ENCODE measurements at regions not wholly inside any gene's neighbourhood (a gene's known extent, or its start where the extent isn't known, plus 50 kb on each side); places are given as distances from the start of the nearest gene placed in this dataset.

DNA sequence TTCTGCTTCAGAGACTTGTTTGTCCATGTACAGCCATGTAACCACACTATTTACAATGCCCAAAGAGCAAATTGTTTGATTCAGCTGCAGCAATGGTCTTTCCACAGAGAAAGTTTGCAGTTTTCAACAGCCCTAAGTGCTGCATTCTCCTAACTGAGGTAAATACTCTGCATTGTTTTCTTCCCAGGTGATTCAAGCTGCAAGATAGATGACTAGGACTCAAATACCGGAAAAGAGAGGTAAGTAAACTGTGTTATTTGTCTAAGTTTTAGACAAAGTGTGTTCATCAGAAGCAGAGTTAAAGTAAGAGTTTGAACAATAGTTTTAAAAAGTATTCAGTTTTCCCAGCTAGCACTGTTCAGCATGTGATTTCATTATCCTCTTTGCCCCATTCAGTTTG, 1046.7 kb upstream of the C9orf72 start:
- Histone ChIP-seq H3K27me3 (ENCODE audit: control insufficient read depth, insufficient read depth, low read length) (no peaks in the 10 kb centered on the region), H3K36me3 (replicated peaks; ENCODE audit: control insufficient read depth, insufficient read depth, low read length) (no peaks in the 10 kb centered on the region), H3K4me3 (ENCODE audit: insufficient read depth, low read depth, low read length) (no peak overlapping the region)
- DNase-seq = no peak

DNA sequence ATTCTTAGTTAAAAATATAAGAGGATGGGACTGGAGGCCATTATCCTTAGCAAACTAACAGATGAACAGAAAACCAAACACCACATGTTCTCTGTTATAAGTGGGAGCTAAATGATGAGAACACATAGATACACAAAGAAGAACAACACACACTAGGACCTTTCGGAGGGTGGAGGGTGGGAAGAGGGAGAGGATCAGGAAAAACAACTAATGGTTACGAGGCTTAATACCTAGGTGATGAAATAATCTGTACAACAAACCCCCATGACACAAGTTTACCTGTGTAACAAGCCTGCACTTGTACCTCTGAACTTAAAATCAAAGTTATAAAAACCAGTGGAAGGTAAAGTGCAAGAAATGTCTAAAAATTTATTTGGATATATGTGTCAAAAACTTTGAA, 1047.4 kb upstream of the C9orf72 start:
- H3K27me3 ChIP-seq (ENCODE audit: control insufficient read depth, insufficient read depth, low read length) = no peaks in the 10 kb centered on the region
- H3K4me3 ChIP-seq (ENCODE audit: insufficient read depth, low read depth, low read length) = no peak overlapping the region
- DNase-seq = no peak
- H3K36me3 ChIP-seq (replicated peaks; ENCODE audit: control insufficient read depth, insufficient read depth, low read length) = no peaks in the 10 kb centered on the region

DNA sequence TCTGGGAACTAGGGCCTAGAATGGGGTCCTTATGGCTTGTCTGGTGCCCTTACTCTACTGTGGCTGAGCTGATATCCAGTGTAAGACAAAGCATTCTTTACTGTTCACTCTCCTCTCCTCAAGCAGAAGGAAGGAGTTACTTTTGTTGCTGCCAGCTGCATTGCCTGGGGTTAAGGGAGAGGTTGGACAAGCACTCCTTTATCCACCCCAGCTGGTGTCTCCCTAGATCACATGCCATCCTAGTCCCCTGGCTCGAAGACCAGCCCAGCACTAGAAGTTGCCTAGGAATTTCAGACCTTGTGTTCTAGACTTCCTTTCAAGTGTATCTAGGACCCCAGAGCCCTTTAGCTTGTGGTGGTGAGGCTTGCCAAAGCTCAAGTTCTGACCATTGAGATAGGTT, 1051.5 kb upstream of the C9orf72 start:
- Histone ChIP-seq H3K4me3 (ENCODE audit: insufficient read depth, low read depth, low read length) (no peak overlapping the region), H3K27me3 (ENCODE audit: control insufficient read depth, insufficient read depth, low read length) (no peaks in the 10 kb centered on the region), H3K36me3 (replicated peaks; ENCODE audit: control insufficient read depth, insufficient read depth, low read length) (no peaks in the 10 kb centered on the region)
- no peak for DNase-seq

DNA sequence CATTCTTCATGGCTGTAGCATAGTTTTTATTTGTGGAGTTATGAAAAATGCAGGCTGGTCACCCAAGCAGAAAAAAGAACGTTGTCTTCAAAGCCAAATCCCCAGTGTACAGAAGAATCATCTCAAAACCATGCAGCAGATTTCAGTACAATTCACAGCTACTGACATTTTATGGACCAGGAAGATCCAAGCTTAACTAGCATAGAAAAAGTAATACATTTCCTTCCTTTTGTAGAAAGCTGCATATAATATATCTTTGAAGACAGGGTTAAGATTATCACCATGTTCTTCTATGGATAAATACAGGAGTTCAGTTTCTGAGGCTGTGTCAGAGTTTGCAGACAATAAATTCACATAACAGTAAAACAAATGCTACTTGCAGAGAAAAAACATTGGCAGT, 1054.8 kb upstream of the C9orf72 start:
- DNase-seq = no peak
- no peak overlapping the region for H3K4me3 ChIP-seq (ENCODE audit: insufficient read depth, low read depth, low read length)
- no peaks in the 10 kb centered on the region for H3K27me3 ChIP-seq (ENCODE audit: control insufficient read depth, insufficient read depth, low read length)
- no peaks in the 10 kb centered on the region for H3K36me3 ChIP-seq (replicated peaks; ENCODE audit: control insufficient read depth, insufficient read depth, low read length)

DNA sequence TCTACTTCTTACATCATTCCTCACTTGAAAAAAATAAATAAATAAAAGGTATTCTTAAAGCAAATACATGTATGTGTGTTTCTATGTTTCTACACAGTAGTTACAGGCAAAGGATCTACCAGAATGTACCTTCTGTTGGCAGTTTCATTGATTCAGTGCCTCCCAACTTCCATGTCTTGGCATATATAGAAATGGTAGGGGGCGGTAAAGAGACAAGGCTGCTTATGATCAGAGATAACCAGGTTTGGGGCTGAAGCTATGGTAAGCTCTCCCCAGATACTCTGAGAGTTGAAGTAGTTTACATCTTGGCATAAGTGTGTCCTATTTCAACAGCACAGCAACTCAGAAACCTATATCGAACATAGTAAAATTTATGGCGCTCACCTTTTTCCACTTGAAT, 1075.4 kb upstream of the C9orf72 start:
- H3K27me3 ChIP-seq (ENCODE audit: control insufficient read depth, insufficient read depth, low read length) = no peaks in the 10 kb centered on the region
- peak; percentile 5 for DNase-seq

DNA sequence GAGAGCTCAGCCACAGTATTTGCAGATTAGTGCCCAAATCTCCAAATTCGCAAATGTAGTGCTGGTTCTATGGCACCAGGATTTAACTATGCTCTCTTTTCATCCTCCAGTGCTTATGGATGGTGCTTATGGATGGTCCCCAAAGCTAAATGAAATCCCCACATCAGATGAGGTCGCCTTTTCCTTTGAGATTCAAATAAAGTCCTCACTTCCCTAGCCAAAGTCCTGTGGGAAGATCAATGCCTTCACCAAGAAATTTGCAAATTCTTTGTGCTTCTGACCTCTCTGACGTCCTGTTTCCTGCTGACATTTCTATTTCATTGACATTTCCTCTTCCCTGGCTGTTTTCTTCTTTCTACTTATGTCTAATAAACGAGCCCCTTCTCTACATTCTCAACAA, 1077.0 kb upstream of the C9orf72 start:
- Histone ChIP-seq H3K27me3 (ENCODE audit: control insufficient read depth, insufficient read depth, low read length) (no peaks in the 10 kb centered on the region), H3K4me3 (ENCODE audit: insufficient read depth, low read depth, low read length) (no peak overlapping the region), H3K36me3 (replicated peaks; ENCODE audit: control insufficient read depth, insufficient read depth, low read length) (no peaks in the 10 kb centered on the region)
- DNase-seq = peak; percentile 3

More for the DNA sequence above, 1075.4 kb upstream of the C9orf72 start:
- Histone ChIP-seq H3K4me3 (ENCODE audit: insufficient read depth, low read depth, low read length) (no peak overlapping the region), H3K36me3 (replicated peaks; ENCODE audit: control insufficient read depth, insufficient read depth, low read length) (no peaks in the 10 kb centered on the region)

DNA sequence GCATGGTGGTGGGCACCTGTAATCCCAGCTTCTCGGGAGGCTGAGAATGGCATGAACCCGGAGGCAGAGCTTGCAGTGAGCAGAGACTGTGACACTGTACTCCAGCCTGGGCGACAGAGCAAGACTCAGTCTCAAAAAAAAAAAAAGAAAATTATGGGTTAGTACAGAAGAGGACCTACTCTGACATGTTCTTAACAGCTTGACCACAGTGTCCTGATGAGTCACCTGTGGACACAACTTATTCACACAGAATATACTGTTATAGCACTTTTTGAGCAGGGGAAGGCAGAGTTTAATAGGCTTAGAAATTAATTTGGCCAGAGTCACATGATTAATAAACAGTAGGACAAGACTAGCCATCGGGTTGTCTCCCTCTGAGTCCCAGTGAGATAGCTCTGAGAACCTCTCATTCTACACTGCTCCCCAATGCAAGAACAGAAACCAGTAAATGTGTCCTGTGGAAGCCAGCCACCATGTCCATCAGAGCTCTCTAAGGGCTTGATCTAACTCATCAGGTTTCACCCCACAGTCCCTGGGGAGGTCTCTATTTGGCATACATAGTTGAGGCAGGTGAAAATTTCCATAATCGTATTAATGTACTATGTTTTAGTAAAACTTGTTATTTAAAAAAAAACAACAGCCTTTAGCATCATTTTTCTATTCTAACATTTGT, 1077.9 kb upstream of the C9orf72 start:
- Histone ChIP-seq H3K4me3 (ENCODE audit: insufficient read depth, low read depth, low read length) (no peak overlapping the region), H3K27me3 (ENCODE audit: control insufficient read depth, insufficient read depth, low read length) (no peaks in the 10 kb centered on the region), H3K36me3 (replicated peaks; ENCODE audit: control insufficient read depth, insufficient read depth, low read length) (no peaks in the 10 kb centered on the region)
- no peak for DNase-seq

DNA sequence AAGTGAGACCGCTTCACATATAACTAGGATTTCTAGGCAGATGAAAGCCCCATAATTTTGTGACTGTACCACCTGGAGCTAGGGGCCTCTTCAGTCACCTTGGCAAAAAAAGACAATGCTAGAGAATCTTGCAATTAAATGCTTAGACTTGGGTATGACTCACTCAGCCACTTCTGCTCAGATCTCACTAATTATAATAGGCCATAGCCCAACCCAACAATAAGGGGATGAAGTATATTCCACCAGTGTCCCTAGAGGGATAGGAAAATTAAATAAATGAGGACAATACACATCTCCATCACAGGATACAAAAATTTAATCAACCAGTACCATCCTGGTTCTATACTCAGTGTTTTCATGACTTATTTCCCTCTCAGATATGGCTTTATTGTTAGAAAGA, 1079.9 kb upstream of the C9orf72 start:
- no peak for DNase-seq
- Histone ChIP-seq H3K4me3 (ENCODE audit: insufficient read depth, low read depth, low read length) (no peak overlapping the region), H3K36me3 (replicated peaks; ENCODE audit: control insufficient read depth, insufficient read depth, low read length) (no peaks in the 10 kb centered on the region), H3K27me3 (ENCODE audit: control insufficient read depth, insufficient read depth, low read length) (no peaks in the 10 kb centered on the region)

DNA sequence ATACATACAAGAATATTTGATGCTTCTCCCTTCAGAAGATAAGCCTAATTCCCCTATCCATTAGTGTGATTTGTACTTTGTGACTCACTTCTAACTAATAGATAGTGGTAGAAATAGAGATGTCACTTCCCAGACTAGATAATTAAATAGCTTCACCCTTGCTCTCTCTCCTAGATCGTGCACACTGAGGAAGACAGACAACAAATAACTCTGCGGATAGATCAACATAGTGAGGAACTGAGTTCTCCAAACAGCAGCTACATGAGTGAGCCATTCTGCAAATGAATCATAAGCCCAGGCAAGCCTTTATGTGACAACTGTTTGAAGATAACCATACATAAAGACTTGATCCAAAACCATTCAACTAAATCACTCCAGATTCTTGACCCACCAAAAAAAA, 1083.4 kb upstream of the C9orf72 start:
- no peak overlapping the region for H3K4me3 ChIP-seq (ENCODE audit: insufficient read depth, low read depth, low read length)
- no peak for DNase-seq
- H3K27me3 ChIP-seq (ENCODE audit: control insufficient read depth, insufficient read depth, low read length) = no peaks in the 10 kb centered on the region
- no peaks in the 10 kb centered on the region for H3K36me3 ChIP-seq (replicated peaks; ENCODE audit: control insufficient read depth, insufficient read depth, low read length)

DNA sequence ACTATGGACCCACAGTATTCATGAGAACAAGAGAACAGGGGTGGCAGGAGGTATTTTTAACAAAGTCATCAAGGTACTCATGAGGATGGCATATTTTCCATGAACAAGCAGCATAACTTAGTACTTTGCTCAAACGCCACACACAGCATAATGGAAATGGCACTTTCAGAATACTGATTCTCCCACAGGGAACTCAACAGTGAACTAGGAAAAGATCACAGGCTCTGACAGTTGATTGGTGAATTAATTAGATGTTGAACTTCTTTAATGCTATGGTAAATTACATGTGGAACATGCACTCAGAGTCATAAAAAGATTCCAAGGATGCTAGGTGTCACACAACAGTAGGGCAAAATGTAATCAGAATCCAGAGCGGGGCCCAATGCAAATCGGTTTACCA, 1088.6 kb upstream of the C9orf72 start:
- no peak for DNase-seq
- Histone ChIP-seq H3K4me3 (ENCODE audit: insufficient read depth, low read depth, low read length) (no peak overlapping the region), H3K27me3 (ENCODE audit: control insufficient read depth, insufficient read depth, low read length) (no peaks in the 10 kb centered on the region), H3K36me3 (replicated peaks; ENCODE audit: control insufficient read depth, insufficient read depth, low read length) (no peaks in the 10 kb centered on the region)

DNA sequence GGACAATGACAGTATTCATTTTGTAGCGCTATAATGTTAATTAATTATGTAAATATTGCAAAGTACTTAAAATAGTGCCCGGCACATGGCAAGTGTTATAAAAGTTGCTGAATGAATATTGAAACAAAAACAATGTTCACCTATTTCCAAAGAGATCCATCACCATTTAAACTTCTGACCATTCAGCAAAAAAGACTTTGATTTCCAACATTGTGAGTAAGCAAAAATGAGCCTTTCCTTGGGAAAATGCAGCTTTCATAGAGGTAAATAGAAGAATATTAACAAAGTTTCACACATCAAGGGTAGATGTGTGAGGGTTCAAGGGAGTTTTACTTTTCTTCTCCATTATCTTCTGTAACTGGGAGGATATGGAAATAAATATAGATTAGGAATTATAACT, 1089.4 kb upstream of the C9orf72 start:
- Histone ChIP-seq H3K4me3 (ENCODE audit: insufficient read depth, low read depth, low read length) (no peak overlapping the region), H3K27me3 (ENCODE audit: control insufficient read depth, insufficient read depth, low read length) (no peaks in the 10 kb centered on the region), H3K36me3 (replicated peaks; ENCODE audit: control insufficient read depth, insufficient read depth, low read length) (no peaks in the 10 kb centered on the region)
- no peak for DNase-seq

DNA sequence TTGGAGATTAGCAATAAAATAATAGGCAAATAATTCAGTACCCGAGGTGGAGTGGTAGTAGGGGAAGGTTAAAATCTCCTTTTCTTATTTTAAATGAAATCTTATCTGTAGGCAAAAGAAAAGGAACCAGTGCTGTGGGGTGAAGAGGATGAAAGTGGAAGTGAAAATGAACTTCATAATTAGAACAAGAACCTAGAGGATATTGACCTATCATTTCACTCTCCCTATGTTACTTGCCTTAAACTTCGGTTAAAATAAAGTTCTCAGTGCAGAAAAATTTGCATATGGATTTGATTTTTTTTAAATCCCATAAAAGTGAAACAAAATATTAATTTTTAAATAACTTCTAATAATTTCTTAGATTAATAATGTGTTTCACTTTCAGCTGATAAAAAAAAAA, 1094.9 kb upstream of the C9orf72 start:
- Histone ChIP-seq H3K27me3 (ENCODE audit: control insufficient read depth, insufficient read depth, low read length) (no peaks in the 10 kb centered on the region), H3K36me3 (replicated peaks; ENCODE audit: control insufficient read depth, insufficient read depth, low read length) (no peaks in the 10 kb centered on the region), H3K4me3 (ENCODE audit: insufficient read depth, low read depth, low read length) (no peak overlapping the region)
- DNase-seq = no peak

DNA sequence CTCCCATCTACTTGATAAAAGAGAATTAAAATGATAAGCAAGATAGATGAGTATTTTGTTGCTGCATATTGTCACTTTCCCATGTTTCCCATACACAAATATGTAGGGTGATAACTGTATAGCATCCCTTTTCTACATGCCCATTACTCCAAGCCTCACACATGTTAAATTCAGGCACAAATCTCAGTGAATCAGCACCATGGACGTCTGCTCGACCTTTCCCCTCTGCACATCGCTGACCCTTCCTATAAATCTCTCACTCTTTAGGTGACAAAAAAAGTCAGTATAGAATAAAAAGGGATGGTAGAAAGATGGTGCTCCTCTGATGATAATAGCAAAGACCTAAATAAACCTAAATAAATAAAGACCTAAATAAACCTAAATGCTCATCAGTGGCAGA, 1097.7 kb upstream of the C9orf72 start:
- DNase-seq = no peak
- Histone ChIP-seq H3K27me3 (ENCODE audit: control insufficient read depth, insufficient read depth, low read length) (no peaks in the 10 kb centered on the region), H3K4me3 (ENCODE audit: insufficient read depth, low read depth, low read length) (no peak overlapping the region), H3K36me3 (replicated peaks; ENCODE audit: control insufficient read depth, insufficient read depth, low read length) (no peaks in the 10 kb centered on the region)

DNA sequence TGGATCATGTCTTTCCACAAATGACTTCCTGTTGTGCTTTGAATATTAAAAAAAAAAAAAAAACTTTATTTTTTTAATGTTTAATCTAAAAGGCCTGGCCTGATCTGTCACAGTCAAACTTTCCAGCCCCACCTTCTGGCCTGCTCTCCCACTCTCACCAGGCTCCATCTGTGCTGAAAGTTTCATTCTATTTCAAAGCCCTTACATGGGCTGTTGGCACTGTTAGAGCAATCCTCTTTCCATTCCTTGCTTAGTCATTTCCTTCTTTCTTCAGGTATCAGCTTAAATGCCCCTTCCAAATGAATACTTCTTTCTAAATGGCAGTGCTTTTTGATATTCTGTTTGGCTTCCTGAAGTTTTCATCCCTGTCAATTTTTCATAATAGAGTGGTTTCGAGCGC, 1104.8 kb upstream of the C9orf72 start:
- no peak overlapping the region for H3K4me3 ChIP-seq (ENCODE audit: insufficient read depth, low read depth, low read length)
- DNase-seq = no peak
- no peaks in the 10 kb centered on the region for H3K27me3 ChIP-seq (ENCODE audit: control insufficient read depth, insufficient read depth, low read length)
- no peaks in the 10 kb centered on the region for H3K36me3 ChIP-seq (replicated peaks; ENCODE audit: control insufficient read depth, insufficient read depth, low read length)

DNA sequence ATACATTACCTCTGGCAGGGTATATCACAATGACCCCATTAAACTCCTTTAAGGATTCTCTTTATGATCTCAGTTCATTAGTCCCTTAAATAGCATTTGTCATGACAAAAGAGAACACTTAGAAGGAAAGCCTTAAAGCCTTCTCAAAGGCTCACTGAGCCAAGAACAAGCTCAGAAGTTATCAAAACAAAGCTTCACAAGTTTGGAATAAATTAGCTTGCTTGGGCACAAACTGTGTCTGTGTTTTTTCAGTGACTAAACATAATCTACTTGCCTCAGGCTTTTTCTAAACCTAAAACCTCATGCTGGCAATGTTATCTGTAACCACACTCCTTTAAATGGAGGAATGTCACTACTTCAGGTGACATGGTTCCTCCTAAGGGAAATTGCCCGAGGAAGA, 1114.9 kb upstream of the C9orf72 start:
- H3K4me3 ChIP-seq (ENCODE audit: insufficient read depth, low read depth, low read length) = no peak overlapping the region
- DNase-seq = no peak
- no peaks in the 10 kb centered on the region for H3K36me3 ChIP-seq (replicated peaks; ENCODE audit: control insufficient read depth, insufficient read depth, low read length)
- no peaks in the 10 kb centered on the region; the same call in 1 of the 2 replicates for H3K27me3 ChIP-seq (ENCODE audit: control insufficient read depth, insufficient read depth, low read length)

DNA sequence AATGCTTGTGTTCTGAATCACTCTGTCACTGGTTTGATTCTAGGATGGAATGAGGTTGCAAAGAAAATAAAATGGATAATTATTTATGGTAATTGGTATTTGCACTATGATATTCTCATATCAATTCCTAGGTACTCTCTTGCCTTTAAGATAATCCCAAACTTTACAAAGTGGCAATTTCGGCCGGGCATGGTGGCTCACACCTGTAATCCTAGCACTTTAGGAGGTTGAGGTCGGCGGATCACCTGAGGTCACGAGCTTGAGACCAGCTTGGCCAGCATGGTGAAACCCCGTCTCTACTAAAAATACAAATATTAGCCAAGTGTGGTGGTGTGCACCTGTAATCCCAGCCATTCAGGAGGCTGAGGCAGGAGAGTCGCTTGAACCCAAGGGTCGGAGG, 1118.7 kb upstream of the C9orf72 start:
- DNase-seq = no peak
- Histone ChIP-seq H3K27me3 (ENCODE audit: control insufficient read depth, insufficient read depth, low read length) (no peaks in the 10 kb centered on the region; the same call in 1 of the 2 replicates), H3K36me3 (replicated peaks; ENCODE audit: control insufficient read depth, insufficient read depth, low read length) (no peaks in the 10 kb centered on the region), H3K4me3 (ENCODE audit: insufficient read depth, low read depth, low read length) (no peak overlapping the region)
